ENCODE measurements at regions not wholly inside any gene's neighbourhood (a gene's known extent, or its start where the extent isn't known, plus 50 kb on each side); places are given as distances from the start of the nearest gene placed in this dataset.

- Mint-ChIP-seq H3K4me3 (no peak overlapping the region), H3K9me3 (peaks cover 4% of the 10 kb centered on the region), H3K27me3 (ENCODE audit: low read depth) (no peaks in the 10 kb centered on the region), H3K27ac (no peak overlapping the region), H3K4me1 (peaks cover 13% of the 10 kb centered on the region), H3K36me3 (peaks cover 9% of the 10 kb centered on the region)
- TF ChIP-seq ZNF396 (CRISPR knock-in tag; IDR thresholded peaks at IDR 0.05; ENCODE audit: borderline replicate concordance) (no peak), RORB (CRISPR knock-in tag; IDR thresholded peaks at IDR 0.05) (no peak), CTCF (IDR thresholded peaks at IDR 0.05) (no peak), ZNF416 (CRISPR knock-in tag; IDR thresholded peaks at IDR 0.05) (no peak), NR2C2 (CRISPR knock-in tag; IDR thresholded peaks at IDR 0.05) (no peak), EMX1 (CRISPR knock-in tag; IDR thresholded peaks at IDR 0.05) (no peak)
- TF ChIP-seq, protein P1, sequence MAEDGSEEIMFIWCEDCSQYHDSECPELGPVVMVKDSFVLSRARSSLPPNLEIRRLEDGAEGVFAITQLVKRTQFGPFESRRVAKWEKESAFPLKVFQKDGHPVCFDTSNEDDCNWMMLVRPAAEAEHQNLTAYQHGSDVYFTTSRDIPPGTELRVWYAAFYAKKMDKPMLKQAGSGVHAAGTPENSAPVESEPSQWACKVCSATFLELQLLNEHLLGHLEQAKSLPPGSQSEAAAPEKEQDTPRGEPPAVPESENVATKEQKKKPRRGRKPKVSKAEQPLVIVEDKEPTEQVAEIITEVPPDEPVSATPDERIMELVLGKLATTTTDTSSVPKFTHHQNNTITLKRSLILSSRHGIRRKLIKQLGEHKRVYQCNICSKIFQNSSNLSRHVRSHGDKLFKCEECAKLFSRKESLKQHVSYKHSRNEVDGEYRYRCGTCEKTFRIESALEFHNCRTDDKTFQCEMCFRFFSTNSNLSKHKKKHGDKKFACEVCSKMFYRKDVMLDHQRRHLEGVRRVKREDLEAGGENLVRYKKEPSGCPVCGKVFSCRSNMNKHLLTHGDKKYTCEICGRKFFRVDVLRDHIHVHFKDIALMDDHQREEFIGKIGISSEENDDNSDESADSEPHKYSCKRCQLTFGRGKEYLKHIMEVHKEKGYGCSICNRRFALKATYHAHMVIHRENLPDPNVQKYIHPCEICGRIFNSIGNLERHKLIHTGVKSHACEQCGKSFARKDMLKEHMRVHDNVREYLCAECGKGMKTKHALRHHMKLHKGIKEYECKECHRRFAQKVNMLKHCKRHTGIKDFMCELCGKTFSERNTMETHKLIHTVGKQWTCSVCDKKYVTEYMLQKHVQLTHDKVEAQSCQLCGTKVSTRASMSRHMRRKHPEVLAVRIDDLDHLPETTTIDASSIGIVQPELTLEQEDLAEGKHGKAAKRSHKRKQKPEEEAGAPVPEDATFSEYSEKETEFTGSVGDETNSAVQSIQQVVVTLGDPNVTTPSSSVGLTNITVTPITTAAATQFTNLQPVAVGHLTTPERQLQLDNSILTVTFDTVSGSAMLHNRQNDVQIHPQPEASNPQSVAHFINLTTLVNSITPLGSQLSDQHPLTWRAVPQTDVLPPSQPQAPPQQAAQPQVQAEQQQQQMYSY (CRISPR knock-in tag; IDR thresholded peaks at IDR 0.05) = no peak
- ATAC-seq = no peak
- no peak for DNase-seq (ENCODE audit: low spot score)
- CTCF ChIA-PET = no interaction called here
- POLR2A ChIA-PET = no interaction called here
Measured at GRCh38 chr4:128716338-128716737, 93.2 kb upstream of the JADE1 start.

- Mint-ChIP-seq H3K4me1 (peaks cover 13% of the 10 kb centered on the region), H3K4me3 (no peak overlapping the region), H3K27ac (no peak overlapping the region), H3K36me3 (peaks cover 9% of the 10 kb centered on the region), H3K27me3 (ENCODE audit: low read depth) (no peaks in the 10 kb centered on the region), H3K9me3 (peaks cover 4% of the 10 kb centered on the region)
- ATAC-seq (no peak), DNase-seq (ENCODE audit: low spot score) (no peak)
- POLR2A ChIA-PET = no interaction called here
- CTCF ChIA-PET = interaction anchor here (0.6 kb wide), 1 partner anchor 176 kb away, joined by 3 read pairs; no protein-coding TSS in a partner anchor
- no peak for TF ChIP-seq CDX4 (CRISPR knock-in tag; IDR thresholded peaks at IDR 0.05; ENCODE audit: borderline replicate concordance)
- TF ChIP-seq CREB1 (CRISPR knock-in tag; IDR thresholded peaks at IDR 0.05) = no peak
- no peak for TF ChIP-seq FOXJ3 (CRISPR knock-in tag; IDR thresholded peaks at IDR 0.05; ENCODE audit: borderline replicate concordance)
- no peak for TF ChIP-seq OVOL2 (CRISPR knock-in tag; IDR thresholded peaks at IDR 0.05; ENCODE audit: borderline replicate concordance)
- TF ChIP-seq SMAD3 (CRISPR knock-in tag; IDR thresholded peaks at IDR 0.05; ENCODE audit: borderline replicate concordance) = no peak
- TF ChIP-seq, protein P2, sequence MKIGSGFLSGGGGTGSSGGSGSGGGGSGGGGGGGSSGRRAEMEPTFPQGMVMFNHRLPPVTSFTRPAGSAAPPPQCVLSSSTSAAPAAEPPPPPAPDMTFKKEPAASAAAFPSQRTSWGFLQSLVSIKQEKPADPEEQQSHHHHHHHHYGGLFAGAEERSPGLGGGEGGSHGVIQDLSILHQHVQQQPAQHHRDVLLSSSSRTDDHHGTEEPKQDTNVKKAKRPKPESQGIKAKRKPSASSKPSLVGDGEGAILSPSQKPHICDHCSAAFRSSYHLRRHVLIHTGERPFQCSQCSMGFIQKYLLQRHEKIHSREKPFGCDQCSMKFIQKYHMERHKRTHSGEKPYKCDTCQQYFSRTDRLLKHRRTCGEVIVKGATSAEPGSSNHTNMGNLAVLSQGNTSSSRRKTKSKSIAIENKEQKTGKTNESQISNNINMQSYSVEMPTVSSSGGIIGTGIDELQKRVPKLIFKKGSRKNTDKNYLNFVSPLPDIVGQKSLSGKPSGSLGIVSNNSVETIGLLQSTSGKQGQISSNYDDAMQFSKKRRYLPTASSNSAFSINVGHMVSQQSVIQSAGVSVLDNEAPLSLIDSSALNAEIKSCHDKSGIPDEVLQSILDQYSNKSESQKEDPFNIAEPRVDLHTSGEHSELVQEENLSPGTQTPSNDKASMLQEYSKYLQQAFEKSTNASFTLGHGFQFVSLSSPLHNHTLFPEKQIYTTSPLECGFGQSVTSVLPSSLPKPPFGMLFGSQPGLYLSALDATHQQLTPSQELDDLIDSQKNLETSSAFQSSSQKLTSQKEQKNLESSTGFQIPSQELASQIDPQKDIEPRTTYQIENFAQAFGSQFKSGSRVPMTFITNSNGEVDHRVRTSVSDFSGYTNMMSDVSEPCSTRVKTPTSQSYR (CRISPR knock-in tag; IDR thresholded peaks at IDR 0.05) = no peak
- no peak for TF ChIP-seq PRRX2 (CRISPR knock-in tag; IDR thresholded peaks at IDR 0.05)
- TF ChIP-seq, protein P3, sequence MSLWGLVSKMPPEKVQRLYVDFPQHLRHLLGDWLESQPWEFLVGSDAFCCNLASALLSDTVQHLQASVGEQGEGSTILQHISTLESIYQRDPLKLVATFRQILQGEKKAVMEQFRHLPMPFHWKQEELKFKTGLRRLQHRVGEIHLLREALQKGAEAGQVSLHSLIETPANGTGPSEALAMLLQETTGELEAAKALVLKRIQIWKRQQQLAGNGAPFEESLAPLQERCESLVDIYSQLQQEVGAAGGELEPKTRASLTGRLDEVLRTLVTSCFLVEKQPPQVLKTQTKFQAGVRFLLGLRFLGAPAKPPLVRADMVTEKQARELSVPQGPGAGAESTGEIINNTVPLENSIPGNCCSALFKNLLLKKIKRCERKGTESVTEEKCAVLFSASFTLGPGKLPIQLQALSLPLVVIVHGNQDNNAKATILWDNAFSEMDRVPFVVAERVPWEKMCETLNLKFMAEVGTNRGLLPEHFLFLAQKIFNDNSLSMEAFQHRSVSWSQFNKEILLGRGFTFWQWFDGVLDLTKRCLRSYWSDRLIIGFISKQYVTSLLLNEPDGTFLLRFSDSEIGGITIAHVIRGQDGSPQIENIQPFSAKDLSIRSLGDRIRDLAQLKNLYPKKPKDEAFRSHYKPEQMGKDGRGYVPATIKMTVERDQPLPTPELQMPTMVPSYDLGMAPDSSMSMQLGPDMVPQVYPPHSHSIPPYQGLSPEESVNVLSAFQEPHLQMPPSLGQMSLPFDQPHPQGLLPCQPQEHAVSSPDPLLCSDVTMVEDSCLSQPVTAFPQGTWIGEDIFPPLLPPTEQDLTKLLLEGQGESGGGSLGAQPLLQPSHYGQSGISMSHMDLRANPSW (CRISPR knock-in tag; conservative IDR thresholded peaks at IDR 0.05; ENCODE audit: low read depth) = no peak
- no peak for TF ChIP-seq ZNF232 (CRISPR knock-in tag; IDR thresholded peaks at IDR 0.05)
- no peak for TF ChIP-seq ZNF263 (CRISPR knock-in tag; IDR thresholded peaks at IDR 0.05; ENCODE audit: low read depth)
- no peak for TF ChIP-seq ZNF317 (CRISPR knock-in tag; IDR thresholded peaks at IDR 0.05; ENCODE audit: borderline replicate concordance, low read depth)
- TF ChIP-seq ZNF671 (CRISPR knock-in tag; IDR thresholded peaks at IDR 0.05) = no peak
- no peak for TF ChIP-seq FOXK1 (CRISPR knock-in tag; IDR thresholded peaks at IDR 0.05)
- no peak for TF ChIP-seq GABPB1 (CRISPR knock-in tag; IDR thresholded peaks at IDR 0.05)
- no peak for TF ChIP-seq TEAD4 (CRISPR knock-in tag; IDR thresholded peaks at IDR 0.05)
- no peak for TF ChIP-seq ETV6 (CRISPR knock-in tag; IDR thresholded peaks at IDR 0.05)
- TF ChIP-seq ELF4 (CRISPR knock-in tag; IDR thresholded peaks at IDR 0.05; ENCODE audit: low read depth) = no peak
- no peak for TF ChIP-seq MLX (CRISPR knock-in tag; IDR thresholded peaks at IDR 0.05)
- TF ChIP-seq RELA (CRISPR knock-in tag; IDR thresholded peaks at IDR 0.05; ENCODE audit: borderline replicate concordance) = no peak
Measured at GRCh38 chr4:128715616-128716015, 93.9 kb upstream of the JADE1 start.
